ENCODE measurements at regions not wholly inside any gene's neighbourhood (a gene's known extent, or its start where the extent isn't known, plus 50 kb on each side); places are given as distances from the start of the nearest gene placed in this dataset.

GRCh38 chr9:31334837-31335528 lies 1049.5 kb upstream of the ACO1 start:
- no peaks in the 10 kb centered on the region for H3K36me3 ChIP-seq (ENCODE audit: control insufficient read depth in 2 of 4, insufficient read depth in 4 of 4, low read length in 3 of 4)
- no peak for FAIRE-seq
- no peak overlapping the region for H4K5ac ChIP-seq (ENCODE audit: insufficient read length, low read depth, low read length)
- no peak overlapping the region for H2BK12ac ChIP-seq (ENCODE audit: low read depth, low read length)
- no peaks in the 10 kb centered on the region for H3K79me2 ChIP-seq (ENCODE audit: control insufficient read depth in 1 of 2, insufficient read depth in 2 of 2, low read length in 2 of 2)
- H3K27me3 ChIP-seq (replicated peaks in 1 of 4; ENCODE audit: control insufficient read depth in 3 of 4, extremely low read depth in 1 of 4, insufficient read depth in 3 of 4, low read length in 3 of 4) = no peaks in the 10 kb centered on the region
- no peak overlapping the region for H2BK120ac ChIP-seq (replicated peaks; ENCODE audit: low read depth, low read length)
- ChIA-PET CTCF (ENCODE audit: partially characterized antibody) (no interaction called here), POLR2A (ENCODE audit: partially characterized antibody) (no interaction called here)
- H3K9ac ChIP-seq (replicated peaks in 1 of 4; ENCODE audit: extremely low read depth in 1 of 4, low read depth in 3 of 4, low read length in 3 of 4) = no peak overlapping the region
- H3K27ac ChIP-seq (ENCODE audit: low read depth, low read length) = no peak overlapping the region
- H2BK5ac ChIP-seq (ENCODE audit: low read depth, low read length) = no peak overlapping the region
- H2AK5ac ChIP-seq (ENCODE audit: low read depth, low read length) = no peak overlapping the region
- H3K79me1 ChIP-seq (ENCODE audit: low read depth, low read length) = no peaks in the 10 kb centered on the region
- no peak overlapping the region for H3K4me3 ChIP-seq (ENCODE audit: extremely low read depth in 1 of 4, insufficient read depth in 2 of 4, low read depth in 3 of 4, low read length in 4 of 4)
- 83% methylated on average over 5 of the region's 6 CpGs; no CpG with 5 or more reads in 1 of the 2 experiments for WGBS, 2 experiments (ENCODE audit: extremely low coverage in 1 of 2, insufficient coverage in 1 of 2, insufficient read length in 1 of 2, insufficient replicate concordance in 2 of 2, low coverage in 1 of 2, low lambda C conversion rate in 2 of 2, missing lambda C conversion rate in 1 of 2)
- H3K23me2 ChIP-seq (ENCODE audit: low read depth, low read length) = no peaks in the 10 kb centered on the region
- no peak for DNase-seq (ENCODE audit: low read depth in 1 of 2, low spot score in 2 of 2)
- H4K91ac ChIP-seq (replicated peaks; ENCODE audit: insufficient read length, low read length) = no peak overlapping the region
- H3K4me1 ChIP-seq (replicated peaks in 1 of 4; ENCODE audit: control insufficient read depth in 3 of 4, insufficient read depth in 4 of 4, low read length in 3 of 4) = no peaks in the 10 kb centered on the region
- H3K56ac ChIP-seq (replicated peaks; ENCODE audit: insufficient read length, low read depth, low read length) = no peak overlapping the region
- H3K14ac ChIP-seq (ENCODE audit: insufficient read length) = no peak overlapping the region
- no peak overlapping the region for H3K18ac ChIP-seq (ENCODE audit: extremely low read depth, low read length)
- H2BK15ac ChIP-seq (ENCODE audit: low read length) = no peak overlapping the region
- H4K8ac ChIP-seq (ENCODE audit: extremely low read depth, insufficient read depth, low read length) = no peak overlapping the region
- H3K23ac ChIP-seq (ENCODE audit: insufficient read length) = no peak overlapping the region
- no peak overlapping the region for H3K4me2 ChIP-seq (ENCODE audit: insufficient read depth in 1 of 2, low read depth in 2 of 2, low read length in 2 of 2)
- H3K9me3 ChIP-seq (ENCODE audit: insufficient read depth in 2 of 2, low read depth in 1 of 2, low read length in 1 of 2) = peaks cover 0 to 4% of the 10 kb centered on the region in 2 experiments; a peak in 2 of 4 replicates
- H4K20me1 ChIP-seq (replicated peaks in 1 of 2; ENCODE audit: control insufficient read depth in 1 of 2, insufficient read depth in 2 of 2, low read length in 2 of 2) = no peaks in the 10 kb centered on the region
- no peak overlapping the region for H2AFZ ChIP-seq (ENCODE audit: low read length)
- H3K4ac ChIP-seq (replicated peaks; ENCODE audit: insufficient read length, low read depth, low read length) = no peak overlapping the region
- no peak overlapping the region for H2BK20ac ChIP-seq (ENCODE audit: low read length)
- TF ChIP-seq JUN (IDR thresholded peaks at IDR 0.05; ENCODE audit: low read depth, low read length) (no peak), TEAD4 (IDR thresholded peaks at IDR 0.05; ENCODE audit: low read depth, low read length) (no peak), RXRA (IDR thresholded peaks at IDR 0.05; ENCODE audit: insufficient read depth, low read depth, low read length) (no peak), GTF2F1 (IDR thresholded peaks at IDR 0.05; ENCODE audit: borderline replicate concordance, low read depth, low read length) (no peak), RNF2 (IDR thresholded peaks at IDR 0.05; ENCODE audit: borderline replicate concordance, low read depth, low read length, missing control alignments, poor library complexity, severe bottlenecking) (no peak), TAF1 (IDR thresholded peaks at IDR 0.05; ENCODE audit: low read depth, low read length) (no peak), KDM4A (IDR thresholded peaks at IDR 0.05; ENCODE audit: low read depth, low read length, severe bottlenecking) (no peak), SP1 (IDR thresholded peaks at IDR 0.05; ENCODE audit: low read depth, low read length) (no peak), TCF12 (IDR thresholded peaks at IDR 0.05; ENCODE audit: low read depth, low read length) (no peak), NRF1 (IDR thresholded peaks at IDR 0.05; ENCODE audit: low read depth, low read length) (no peak), SUZ12 (IDR thresholded peaks at IDR 0.05; ENCODE audit: low read length) (no peak), ATF2 (IDR thresholded peaks at IDR 0.05; ENCODE audit: low read length) (no peak), CHD2 (IDR thresholded peaks at IDR 0.05; ENCODE audit: low read length) (no peak)
